ENCODE measurements at regions not wholly inside any gene's neighbourhood (a gene's known extent, or its start where the extent isn't known, plus 50 kb on each side); places are given as distances from the start of the nearest gene placed in this dataset.

- DNase-seq (ENCODE audit: low read depth): no peak
- TF ChIP-seq, protein P1, sequence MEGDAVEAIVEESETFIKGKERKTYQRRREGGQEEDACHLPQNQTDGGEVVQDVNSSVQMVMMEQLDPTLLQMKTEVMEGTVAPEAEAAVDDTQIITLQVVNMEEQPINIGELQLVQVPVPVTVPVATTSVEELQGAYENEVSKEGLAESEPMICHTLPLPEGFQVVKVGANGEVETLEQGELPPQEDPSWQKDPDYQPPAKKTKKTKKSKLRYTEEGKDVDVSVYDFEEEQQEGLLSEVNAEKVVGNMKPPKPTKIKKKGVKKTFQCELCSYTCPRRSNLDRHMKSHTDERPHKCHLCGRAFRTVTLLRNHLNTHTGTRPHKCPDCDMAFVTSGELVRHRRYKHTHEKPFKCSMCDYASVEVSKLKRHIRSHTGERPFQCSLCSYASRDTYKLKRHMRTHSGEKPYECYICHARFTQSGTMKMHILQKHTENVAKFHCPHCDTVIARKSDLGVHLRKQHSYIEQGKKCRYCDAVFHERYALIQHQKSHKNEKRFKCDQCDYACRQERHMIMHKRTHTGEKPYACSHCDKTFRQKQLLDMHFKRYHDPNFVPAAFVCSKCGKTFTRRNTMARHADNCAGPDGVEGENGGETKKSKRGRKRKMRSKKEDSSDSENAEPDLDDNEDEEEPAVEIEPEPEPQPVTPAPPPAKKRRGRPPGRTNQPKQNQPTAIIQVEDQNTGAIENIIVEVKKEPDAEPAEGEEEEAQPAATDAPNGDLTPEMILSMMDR (IDR thresholded peaks at IDR 0.05; ENCODE audit: insufficient read depth, low read depth, low read length): no peak
- H3K4me3 ChIP-seq (ENCODE audit: low read depth, low read length): no peak overlapping the region
Observed at GRCh38 chr12:127531542-127531941, 735.4 kb upstream of the TMEM132C start.

GRCh38 chr12:127533353-127533752 is 733.6 kb upstream of the TMEM132C start:
- no peak overlapping the region for H3K4me3 ChIP-seq (ENCODE audit: low read depth, low read length)
- no peak for DNase-seq (ENCODE audit: low read depth)
- TF ChIP-seq, protein P1 (IDR thresholded peaks at IDR 0.05; ENCODE audit: insufficient read depth, low read depth, low read length): no peak

- TF ChIP-seq, protein P1 (IDR thresholded peaks at IDR 0.05; ENCODE audit: insufficient read depth, low read depth, low read length): no peak
- no peak for DNase-seq (ENCODE audit: low read depth)
- no peak overlapping the region for H3K4me3 ChIP-seq (ENCODE audit: low read depth, low read length)
Observed at GRCh38 chr12:127536833-127537428, 730.0 kb upstream of the TMEM132C start.

- TF ChIP-seq, protein P1 (IDR thresholded peaks at IDR 0.05; ENCODE audit: insufficient read depth, low read depth, low read length): no peak
- DNase-seq (ENCODE audit: low read depth): no peak
- H3K4me3 ChIP-seq (ENCODE audit: low read depth, low read length): no peak overlapping the region
Observed at GRCh38 chr12:127538316-127538715, 728.7 kb upstream of the TMEM132C start.

DNA sequence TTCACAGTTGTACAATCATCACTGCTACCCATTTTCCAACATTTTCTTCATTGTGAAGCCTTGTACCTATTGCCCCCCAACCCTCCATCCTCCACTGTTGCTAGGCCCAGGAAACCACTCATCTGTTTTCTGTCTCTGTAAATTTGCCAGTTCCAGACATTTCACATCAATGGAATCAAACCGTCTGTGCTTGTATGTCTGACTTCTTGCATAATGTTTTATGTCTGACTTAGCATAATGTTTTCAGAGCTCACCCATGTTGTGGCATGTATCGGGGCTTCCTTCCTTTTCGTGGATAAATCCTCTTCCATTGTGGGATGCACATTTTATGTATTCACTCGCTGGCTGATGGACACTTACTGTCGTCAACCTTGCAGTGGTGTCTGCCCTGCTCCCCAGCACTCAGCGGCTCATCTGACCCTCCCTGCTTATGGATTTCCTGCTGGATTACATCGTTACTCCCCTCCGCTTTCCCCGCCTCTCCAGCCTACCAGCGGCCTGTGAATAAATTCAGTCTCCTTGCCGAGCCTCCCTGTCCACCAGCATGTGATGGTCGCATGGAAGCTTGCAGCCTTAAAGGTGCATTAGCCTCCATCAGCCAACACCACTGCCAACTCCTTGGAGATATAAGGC is 727.6 kb upstream of the TMEM132C start:
- no peak overlapping the region for H3K4me3 ChIP-seq (ENCODE audit: low read depth, low read length)
- TF ChIP-seq, protein P1 (IDR thresholded peaks at IDR 0.05; ENCODE audit: insufficient read depth, low read depth, low read length): no peak
- DNase-seq (ENCODE audit: low read depth): no peak

GRCh38 chr12:127542391-127542790 is 724.6 kb upstream of the TMEM132C start:
- TF ChIP-seq, protein P1 (IDR thresholded peaks at IDR 0.05; ENCODE audit: insufficient read depth, low read depth, low read length): no peak
- no peak overlapping the region for H3K4me3 ChIP-seq (ENCODE audit: low read depth, low read length)

More at GRCh38 chr12:127542391-127542790, 724.6 kb upstream of the TMEM132C start:
- DNase-seq (ENCODE audit: low read depth): no peak
